ENCODE measurements at regions not wholly inside any gene's neighbourhood (a gene's known extent, or its start where the extent isn't known, plus 50 kb on each side); places are given as distances from the start of the nearest gene placed in this dataset.

DNA sequence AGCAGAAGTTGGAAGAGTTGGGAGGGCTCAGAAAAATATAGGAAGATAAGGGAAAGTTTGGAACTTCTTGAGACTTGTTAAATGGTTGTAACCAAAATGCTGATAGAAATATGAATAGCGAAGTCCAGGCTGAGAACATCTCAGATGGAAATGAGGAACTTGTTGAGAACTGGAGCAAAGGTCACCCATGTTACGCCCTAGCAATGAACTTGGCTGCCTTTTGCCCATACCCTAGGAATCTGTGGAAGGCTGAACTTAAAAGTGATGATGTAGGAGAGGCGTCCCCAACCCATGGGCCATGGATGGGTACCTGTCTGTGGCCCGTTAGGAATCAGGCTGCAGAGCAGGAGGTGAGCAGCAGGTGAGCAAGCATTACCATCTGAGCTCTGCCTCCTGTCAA, 347.8 kb downstream of the ARL4A start:
- POLR2A ChIA-PET, result no interaction called here
- TF ChIP-seq SP1 (IDR thresholded peaks at IDR 0.05) (no peak), FOXM1 (IDR thresholded peaks at IDR 0.05; ENCODE audit: borderline replicate concordance) (no peak), ELF4 (IDR thresholded peaks at IDR 0.05) (no peak), TARDBP (IDR thresholded peaks at IDR 0.05) (no peak), NFRKB (IDR thresholded peaks at IDR 0.05) (no peak), CTBP1 (IDR thresholded peaks at IDR 0.05; ENCODE audit: borderline replicate concordance) (no peak), LEF1 (IDR thresholded peaks at IDR 0.05; ENCODE audit: borderline replicate concordance) (no peak), FOXK2 (IDR thresholded peaks at IDR 0.05) (no peak), L3MBTL2 (conservative IDR thresholded peaks at IDR 0.05) (no peak), SUZ12 (IDR thresholded peaks at IDR 0.05) (no peak), FOXA1 (IDR thresholded peaks at IDR 0.05) (no peak), HDGF (IDR thresholded peaks at IDR 0.05; ENCODE audit: borderline replicate concordance) (no peak), ZNF384 (IDR thresholded peaks at IDR 0.05) (no peak), ARNT (IDR thresholded peaks at IDR 0.05) (no peak), BHLHE40 (IDR thresholded peaks at IDR 0.05; ENCODE audit: borderline replicate concordance) (no peak)
- TF ChIP-seq, protein P1, sequence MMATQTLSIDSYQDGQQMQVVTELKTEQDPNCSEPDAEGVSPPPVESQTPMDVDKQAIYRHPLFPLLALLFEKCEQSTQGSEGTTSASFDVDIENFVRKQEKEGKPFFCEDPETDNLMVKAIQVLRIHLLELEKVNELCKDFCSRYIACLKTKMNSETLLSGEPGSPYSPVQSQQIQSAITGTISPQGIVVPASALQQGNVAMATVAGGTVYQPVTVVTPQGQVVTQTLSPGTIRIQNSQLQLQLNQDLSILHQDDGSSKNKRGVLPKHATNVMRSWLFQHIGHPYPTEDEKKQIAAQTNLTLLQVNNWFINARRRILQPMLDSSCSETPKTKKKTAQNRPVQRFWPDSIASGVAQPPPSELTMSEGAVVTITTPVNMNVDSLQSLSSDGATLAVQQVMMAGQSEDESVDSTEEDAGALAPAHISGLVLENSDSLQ (IDR thresholded peaks at IDR 0.05), result no peak
- DNase-seq (ENCODE audit: extremely low spot score), result no peak
- CTCF ChIA-PET, result no interaction called here

DNA sequence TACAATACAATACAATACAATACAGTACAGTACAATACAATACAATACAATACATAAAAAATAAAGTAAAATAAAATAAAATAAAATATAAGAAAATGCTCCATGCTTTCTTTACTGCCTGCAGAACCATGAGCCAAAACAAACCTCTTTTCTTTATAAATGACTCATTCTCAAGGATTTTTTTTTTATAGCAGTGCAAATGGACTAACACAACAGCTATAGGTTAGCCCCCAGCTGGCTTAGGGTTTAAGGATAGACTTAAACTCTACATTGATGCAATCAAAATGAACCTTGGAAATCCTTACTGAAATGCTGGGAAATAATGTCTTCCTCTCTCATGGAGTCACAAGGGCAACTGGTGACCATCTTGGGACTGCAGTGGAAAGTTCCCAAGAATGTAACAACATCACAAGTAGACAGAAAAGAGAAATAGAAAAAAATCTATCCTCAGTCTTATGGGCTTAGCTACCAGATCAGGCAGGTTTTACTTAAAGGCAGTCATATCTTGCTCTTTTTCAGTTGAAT, 348.9 kb downstream of the ARL4A start:
- DNase-seq (ENCODE audit: extremely low spot score), result no peak
- CTCF ChIA-PET, result no interaction called here
- TF ChIP-seq TARDBP (IDR thresholded peaks at IDR 0.05) (no peak), NFRKB (IDR thresholded peaks at IDR 0.05) (no peak), ELF4 (IDR thresholded peaks at IDR 0.05) (no peak), HDGF (IDR thresholded peaks at IDR 0.05; ENCODE audit: borderline replicate concordance) (no peak), LEF1 (IDR thresholded peaks at IDR 0.05; ENCODE audit: borderline replicate concordance) (no peak), ARNT (IDR thresholded peaks at IDR 0.05) (no peak), CTBP1 (IDR thresholded peaks at IDR 0.05; ENCODE audit: borderline replicate concordance) (no peak), SP1 (IDR thresholded peaks at IDR 0.05) (no peak), BHLHE40 (IDR thresholded peaks at IDR 0.05; ENCODE audit: borderline replicate concordance) (no peak), L3MBTL2 (conservative IDR thresholded peaks at IDR 0.05) (no peak), FOXM1 (IDR thresholded peaks at IDR 0.05; ENCODE audit: borderline replicate concordance) (no peak), SUZ12 (IDR thresholded peaks at IDR 0.05) (no peak), FOXK2 (IDR thresholded peaks at IDR 0.05) (no peak), FOXA1 (IDR thresholded peaks at IDR 0.05) (no peak), ZNF384 (IDR thresholded peaks at IDR 0.05) (no peak)
- TF ChIP-seq, protein P1 (IDR thresholded peaks at IDR 0.05), result no peak
- POLR2A ChIA-PET, result no interaction called here

DNA sequence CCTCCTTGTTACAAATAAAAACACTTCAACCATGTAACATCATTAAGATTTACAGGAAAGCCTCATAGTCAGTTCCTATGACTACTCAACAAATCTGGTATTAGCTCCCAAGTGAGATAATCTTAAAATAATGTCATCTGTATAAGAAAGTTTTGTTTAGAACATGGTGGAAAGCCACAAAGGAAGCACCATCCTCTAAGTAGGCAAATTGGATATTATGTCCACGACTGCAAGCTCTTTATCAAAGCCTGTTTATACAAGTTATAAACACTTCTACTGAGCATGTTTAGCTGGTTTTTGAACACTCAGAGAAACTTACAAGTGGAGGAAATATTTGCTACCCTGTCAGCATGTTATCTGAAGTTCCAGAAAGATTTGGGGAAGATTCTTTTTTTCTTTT, 349.8 kb downstream of the ARL4A start:
- DNase-seq (ENCODE audit: extremely low spot score), result no peak
- TF ChIP-seq L3MBTL2 (conservative IDR thresholded peaks at IDR 0.05), result no peak
- no peak for TF ChIP-seq SP1 (IDR thresholded peaks at IDR 0.05)
- TF ChIP-seq TARDBP (IDR thresholded peaks at IDR 0.05), result no peak
- TF ChIP-seq FOXK2 (IDR thresholded peaks at IDR 0.05), result no peak
- no peak for TF ChIP-seq ARNT (IDR thresholded peaks at IDR 0.05)
- no peak for TF ChIP-seq ZNF384 (IDR thresholded peaks at IDR 0.05)
- TF ChIP-seq SUZ12 (IDR thresholded peaks at IDR 0.05), result no peak
- ChIA-PET POLR2A (no interaction called here), CTCF (no interaction called here)

DNA sequence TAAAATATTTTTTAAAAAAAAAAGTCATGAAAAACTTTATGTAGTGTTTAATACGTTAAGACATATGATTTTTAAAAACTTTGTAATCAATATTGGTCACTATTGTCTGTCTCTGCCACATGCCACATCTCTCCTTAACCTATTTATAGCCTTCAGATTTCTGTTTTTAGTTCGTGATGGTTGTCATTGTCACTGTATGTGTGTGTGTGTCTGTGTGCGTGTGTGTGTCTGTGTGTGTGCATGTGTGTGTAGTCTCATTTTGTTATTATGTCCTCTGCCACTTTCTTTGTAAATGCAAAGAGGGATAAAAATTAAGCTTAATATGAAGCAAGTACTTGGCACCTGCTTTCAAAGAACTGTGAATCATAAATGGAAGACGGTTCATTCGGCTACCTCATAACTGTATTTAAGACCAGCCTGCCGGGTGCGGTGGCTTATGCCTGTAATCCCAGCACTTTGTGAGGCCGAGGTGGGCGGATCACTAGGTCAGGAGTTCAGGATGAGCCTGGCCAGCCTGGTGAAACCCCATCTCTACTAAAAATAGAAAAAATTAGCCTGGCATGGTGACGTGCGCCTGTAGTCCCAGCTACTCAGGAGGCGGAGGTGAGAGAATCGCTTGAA, 354.0 kb downstream of the ARL4A start:
- no peak for TF ChIP-seq FOXA1 (IDR thresholded peaks at IDR 0.05)
- TF ChIP-seq BHLHE40 (IDR thresholded peaks at IDR 0.05; ENCODE audit: borderline replicate concordance), result no peak
- no peak for TF ChIP-seq ZNF384 (IDR thresholded peaks at IDR 0.05)
- no peak for TF ChIP-seq L3MBTL2 (conservative IDR thresholded peaks at IDR 0.05)
- TF ChIP-seq HDGF (IDR thresholded peaks at IDR 0.05; ENCODE audit: borderline replicate concordance), result no peak
- no peak for TF ChIP-seq ARNT (IDR thresholded peaks at IDR 0.05)
- no peak for TF ChIP-seq SP1 (IDR thresholded peaks at IDR 0.05)
- no peak for TF ChIP-seq TARDBP (IDR thresholded peaks at IDR 0.05)
- TF ChIP-seq LEF1 (IDR thresholded peaks at IDR 0.05; ENCODE audit: borderline replicate concordance), result no peak
- TF ChIP-seq CTBP1 (IDR thresholded peaks at IDR 0.05; ENCODE audit: borderline replicate concordance), result no peak
- no peak for TF ChIP-seq FOXK2 (IDR thresholded peaks at IDR 0.05)
- ChIA-PET POLR2A (no interaction called here), CTCF (no interaction called here)
- DNase-seq (ENCODE audit: extremely low spot score), result no peak

DNA sequence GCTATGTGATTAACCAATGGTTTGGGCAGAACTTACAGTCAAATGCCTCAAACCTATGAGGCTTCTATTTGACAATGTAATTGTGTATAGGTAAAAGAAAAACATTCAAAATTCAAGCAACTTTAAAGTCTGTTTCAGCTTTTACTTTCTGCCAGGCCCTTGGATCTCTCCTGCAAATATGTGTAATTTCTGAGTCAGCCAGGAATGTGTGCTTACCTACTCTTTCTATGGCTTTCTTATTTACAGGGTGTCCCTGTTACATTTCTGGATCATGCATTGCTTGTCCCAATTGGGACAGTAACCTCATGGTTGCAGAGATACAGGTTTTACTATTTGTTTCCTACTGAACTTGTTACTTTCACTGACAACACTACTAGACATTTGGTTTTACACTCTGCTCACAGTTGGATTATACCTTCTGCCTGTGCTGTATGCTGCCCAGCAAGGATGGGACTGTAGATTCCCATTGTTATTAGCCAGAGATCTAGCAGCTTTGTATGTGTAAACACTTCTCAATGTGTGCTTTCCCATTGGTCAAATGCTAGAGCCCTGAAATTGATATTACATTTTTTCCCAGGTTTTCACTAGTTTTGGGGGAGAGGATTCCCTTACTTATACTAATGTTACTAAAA, 355.3 kb downstream of the ARL4A start:
- TF ChIP-seq ELF4 (IDR thresholded peaks at IDR 0.05) (no peak), CTBP1 (IDR thresholded peaks at IDR 0.05; ENCODE audit: borderline replicate concordance) (no peak), ZNF384 (IDR thresholded peaks at IDR 0.05) (no peak), FOXA1 (IDR thresholded peaks at IDR 0.05) (no peak), FOXM1 (IDR thresholded peaks at IDR 0.05; ENCODE audit: borderline replicate concordance) (no peak), TARDBP (IDR thresholded peaks at IDR 0.05) (no peak), LEF1 (IDR thresholded peaks at IDR 0.05; ENCODE audit: borderline replicate concordance) (no peak), HDGF (IDR thresholded peaks at IDR 0.05; ENCODE audit: borderline replicate concordance) (no peak), NFRKB (IDR thresholded peaks at IDR 0.05) (no peak), FOXK2 (IDR thresholded peaks at IDR 0.05) (no peak), SP1 (IDR thresholded peaks at IDR 0.05) (no peak), ARNT (IDR thresholded peaks at IDR 0.05) (no peak)
- no peak for DNase-seq (ENCODE audit: extremely low spot score)
- CTCF ChIA-PET, result no interaction called here
- POLR2A ChIA-PET, result no interaction called here

DNA sequence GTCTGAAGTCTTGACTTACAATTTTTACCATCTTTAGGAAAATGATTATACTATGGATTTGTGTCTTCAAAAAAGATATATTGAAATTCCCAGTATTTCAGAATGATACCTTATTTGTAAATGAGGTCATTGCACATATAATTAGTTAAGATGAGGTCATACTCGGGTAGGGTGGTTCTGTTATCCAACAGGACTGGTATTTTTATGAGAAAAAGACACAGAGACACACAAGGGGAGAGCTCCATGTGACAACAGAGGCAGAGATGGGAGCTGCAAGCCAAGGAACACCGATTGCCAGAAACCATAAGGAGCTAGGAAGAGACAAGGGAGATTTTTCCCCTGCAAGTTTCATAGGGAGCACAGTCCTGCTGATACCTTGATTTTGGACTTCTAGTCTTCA, 356.9 kb downstream of the ARL4A start:
- POLR2A ChIA-PET, result interaction anchor here (0.9 kb wide), 1 partner anchor 358 kb away, joined by 3 read pairs; no protein-coding TSS in a partner anchor
- CTCF ChIA-PET, result no interaction called here
- no peak for TF ChIP-seq LEF1 (IDR thresholded peaks at IDR 0.05; ENCODE audit: borderline replicate concordance)
- DNase-seq (ENCODE audit: extremely low spot score), result peak; percentile 20

All from HEK293T (cell line).